ENCODE measurements at regions not wholly inside any gene's neighbourhood (a gene's known extent, or its start where the extent isn't known, plus 50 kb on each side); places are given as distances from the start of the nearest gene placed in this dataset.

GRCh38 chr4:186887752-186888151, 164.1 kb upstream of the FAT1 start:
- intact Hi-C loops (cut with micrococcal nuclease): no loop called here

More at GRCh38 chr4:186887752-186888151, 164.1 kb upstream of the FAT1 start:
- no peak for DNase-seq
- no peak overlapping the region for H2AK5ac ChIP-seq (ENCODE audit: low read depth, low read length)
- 0 out of 2 replicates have a peak overlapping the region, but pooled peaks have one; percentile 17 for H3K14ac ChIP-seq (replicated peaks; ENCODE audit: low read depth, low read length)
- no peak overlapping the region for H2BK15ac ChIP-seq (ENCODE audit: low read depth, low read length)
- POLR2A ChIA-PET (ENCODE audit: unreplicated experiment): no interaction called here
- no peak overlapping the region for H3K4me3 ChIP-seq (ENCODE audit: insufficient read depth, low read depth, low read length)
- H3K9me1 ChIP-seq (ENCODE audit: insufficient read depth, low read length): no peaks in the 10 kb centered on the region
- no peak overlapping the region for H3K56ac ChIP-seq (ENCODE audit: extremely low read depth, insufficient read depth, low read length)
- no peaks in the 10 kb centered on the region for H3K79me1 ChIP-seq (ENCODE audit: low read depth in 1 of 2, low read length in 2 of 2)
- H2AK9ac ChIP-seq (replicated peaks; ENCODE audit: low read depth, low read length, poor library complexity): no peak overlapping the region
- H3K9me3 ChIP-seq (ENCODE audit: control insufficient read depth, insufficient read depth, low read length): no peaks in the 10 kb centered on the region; the same call in 1 of the 2 replicates
- peaks cover 2% of the 10 kb centered on the region for H3K4me1 ChIP-seq (ENCODE audit: control insufficient read depth, insufficient read depth, low read length)
- no CpG with 5 or more reads among the region's 6 CpGs for WGBS, 2 experiments (ENCODE audit: extremely low coverage in 2 of 2, insufficient read length in 1 of 2)
- H2BK120ac ChIP-seq (ENCODE audit: low read depth, low read length): 0 out of 2 replicates have a peak overlapping the region, but pooled peaks have one; percentile 24
- no TSS peak for BruUV-seq (replicated peaks)
- no peak for ATAC-seq (ENCODE audit: low read depth)
- no peak overlapping the region for H3K18ac ChIP-seq (ENCODE audit: low read depth, low read length)
- dilution Hi-C loops (cut with HindIII; ENCODE audit: low sequenced_read_pairs, unreplicated experiment) (no loop called here), in situ Hi-C loops (cut with MboI; ENCODE audit: low sequenced_read_pairs) (no loop called here)
- H4K20me1 ChIP-seq (ENCODE audit: insufficient read depth, low read length): no peaks in the 10 kb centered on the region
- H4K8ac ChIP-seq (ENCODE audit: low read depth in 2 of 2, low read length in 2 of 2): no peak overlapping the region
- no peak overlapping the region for H4K5ac ChIP-seq (ENCODE audit: low read depth, low read length)
- H3K36me3 ChIP-seq (ENCODE audit: control insufficient read depth, insufficient read depth, low read length): no peaks in the 10 kb centered on the region
- no peak overlapping the region for H3K9ac ChIP-seq (ENCODE audit: low read depth, low read length)
- no peaks in the 10 kb centered on the region for H3K27me3 ChIP-seq (ENCODE audit: control insufficient read depth, insufficient read depth, low read length)
- CTCF ChIA-PET: interaction anchor here (0.6 kb wide), 2 partner anchors 407 to 751 kb away, joined by 3 to 6 read pairs; no protein-coding TSS in a partner anchor
- no peak overlapping the region for H3K4me2 ChIP-seq (ENCODE audit: low read depth, low read length)
- H3K27ac ChIP-seq (ENCODE audit: insufficient read depth, low read length): no peak overlapping the region
- H3K23ac ChIP-seq (ENCODE audit: low read depth, low read length): no peak overlapping the region
- H2BK5ac ChIP-seq (ENCODE audit: low read depth, low read length, poor library complexity, severe bottlenecking): no peak overlapping the region
- H2BK20ac ChIP-seq (ENCODE audit: low read depth, low read length): no peak overlapping the region; the same call in 1 of the 2 replicates
- no peak for TF ChIP-seq MXI1 (IDR thresholded peaks at IDR 0.05; ENCODE audit: borderline replicate concordance, low read depth, low read length)
- H3K4ac ChIP-seq (ENCODE audit: low read depth, low read length): peak overlapping the region; percentile 29; the same call in 1 of the 2 replicates
- no peak overlapping the region for H2AFZ ChIP-seq (replicated peaks; ENCODE audit: low read length, poor library complexity)
- peak overlapping the region; percentile 37; the same call in 1 of the 2 replicates for H4K91ac ChIP-seq (ENCODE audit: insufficient read depth, low read depth, low read length)
